GM23338 (cell line): ENCODE measurements at regions not wholly inside any gene's neighbourhood (a gene's known extent, or its start where the extent isn't known, plus 50 kb on each side); places are given as distances from the start of the nearest gene placed in this dataset.

Experiments used
- ATAC-seq: fragments of 200-7000 bp; cut with Tn5 transposase; 3 replicates; pipeline ENCODE4 v1.9.1; 2020
- DNase-seq: peaks from one replicate; pipeline ENCODE4 v3.0.0-alpha.2; 2015; ENCODE audit warnings: low spot score
- H2AFZ ChIP-seq: fragments of 200-600 bp; sonication (generic); 2 replicates; pipeline ENCODE4 v1.8.0; 2016; ENCODE audit warnings: antibody characterized with exemption, mild to moderate bottlenecking, moderate library complexity
- H3F3A ChIP-seq: fragments of 200-600 bp; sonication (generic); replicated peaks from 2 replicates; pipeline ENCODE4 v1.8.0; 2017; ENCODE audit warnings: antibody characterized with exemption, mixed run types, low read depth
- H3K27ac ChIP-seq: fragments of 200-600 bp; sonication (generic); 2 replicates; pipeline ENCODE4 v1.6.1; 2016; ENCODE audit warnings: low read depth
- H3K27me3 ChIP-seq: fragments of 200-600 bp; sonication (generic); 2 replicates; pipeline ENCODE4 v1.8.0; 2016; ENCODE audit warnings: mild to moderate bottlenecking, mixed run types, moderate library complexity; ENCODE audit not compliant: insufficient read depth
- H3K36me3 ChIP-seq: fragments of 200-600 bp; sonication (generic); 2 replicates; pipeline ENCODE4 v1.8.0; 2016; ENCODE audit warnings: mild to moderate bottlenecking; ENCODE audit not compliant: insufficient read depth
- H3K4me1 ChIP-seq: fragments of 200-600 bp; sonication (generic); 2 replicates; pipeline ENCODE4 v1.8.0; 2016; ENCODE audit warnings: mild to moderate bottlenecking, moderate library complexity; ENCODE audit not compliant: insufficient read depth
- H3K4me2 ChIP-seq: fragments of 200-600 bp; sonication (generic); 2 replicates; pipeline ENCODE4 v1.7.1; 2017; ENCODE audit warnings: mixed run types
- H3K4me3 ChIP-seq: fragments of 200-600 bp; sonication (generic); 2 replicates; pipeline ENCODE4 v1.6.1; 2016; ENCODE audit warnings: mixed run types
- H3K79me2 ChIP-seq: fragments of 200-600 bp; sonication (generic); replicated peaks from 2 replicates; pipeline ENCODE4 v1.8.0; 2017; ENCODE audit warnings: mild to moderate bottlenecking; ENCODE audit not compliant: insufficient read depth
- H3K9me2 ChIP-seq: fragments of 200-600 bp; sonication (generic); 2 replicates; pipeline ENCODE4 v1.8.0; 2017; ENCODE audit not compliant: insufficient read depth
- H4K20me1 ChIP-seq: fragments of 200-600 bp; sonication (generic); replicated peaks from 2 replicates; pipeline ENCODE4 v1.8.0; 2017; ENCODE audit warnings: mild to moderate bottlenecking; ENCODE audit not compliant: insufficient read depth
- H3K27ac Mint-ChIP-seq: 2 replicates; pipeline ENCODE4 v1.8.0; 2020; ENCODE audit warnings: inconsistent platforms, mild to moderate bottlenecking, moderate library complexity, mixed read lengths
- H3K27me3 Mint-ChIP-seq: 3 replicates; pipeline ENCODE4 v1.8.0; 2022; ENCODE audit warnings: low read depth, mild to moderate bottlenecking, moderate library complexity, mixed read lengths, inconsistent platforms; ENCODE audit not compliant: insufficient read depth, poor library complexity
- H3K36me3 Mint-ChIP-seq: 3 replicates; pipeline ENCODE4 v1.8.0; 2021; ENCODE audit warnings: low read depth, mild to moderate bottlenecking, inconsistent platforms, moderate library complexity, mixed read lengths
- H3K4me1 Mint-ChIP-seq: 3 replicates; pipeline ENCODE4 v1.8.0; 2020; ENCODE audit warnings: mild to moderate bottlenecking, inconsistent platforms, mixed read lengths
- H3K4me3 Mint-ChIP-seq: 3 replicates; pipeline ENCODE4 v1.8.0; 2021; ENCODE audit warnings: moderate library complexity, mild to moderate bottlenecking, inconsistent platforms, mixed read lengths
- H3K9me3 Mint-ChIP-seq: 3 replicates; pipeline ENCODE4 v1.8.0; 2020; ENCODE audit warnings: moderate library complexity, mild to moderate bottlenecking, inconsistent platforms, mixed read lengths
- CREB1 ChIP-seq: fragments of 250-450 bp; sonication (Bioruptor Pico); IDR thresholded peaks from 2 replicates; pipeline ENCODE4 v1.5.0; 2020; ENCODE audit warnings: low read depth, mild to moderate bottlenecking, moderate library complexity
- EZH2 ChIP-seq: fragments of 200-600 bp; sonication (generic); IDR thresholded peaks from one replicate; pipeline ENCODE4 v1.8.0; 2017; ENCODE audit warnings: antibody characterized with exemption, mild to moderate bottlenecking, low read depth; ENCODE audit not compliant: unreplicated experiment
- EZH2phosphoT487 ChIP-seq: fragments of 200-600 bp; sonication (generic); IDR thresholded peaks from one replicate; pipeline ENCODE4 v1.8.1; 2018; ENCODE audit warnings: antibody characterized with exemption; ENCODE audit not compliant: unreplicated experiment
- JUNB ChIP-seq: IDR thresholded peaks from one replicate; pipeline ENCODE4 v1.6.1; 2016; ENCODE audit warnings: antibody characterized with exemption; ENCODE audit not compliant: unreplicated experiment
- NANOG ChIP-seq: IDR thresholded peaks from 2 replicates; pipeline ENCODE4 v1.6.1; 2016; ENCODE audit warnings: antibody characterized with exemption, borderline replicate concordance
- POLR2AphosphoS5 ChIP-seq: IDR thresholded peaks from 2 replicates; pipeline ENCODE4 v1.6.1; 2016; ENCODE audit warnings: antibody characterized with exemption, low read depth
- STAT1 ChIP-seq: IDR thresholded peaks from one replicate; pipeline ENCODE4 v1.6.1; 2016; ENCODE audit warnings: antibody characterized with exemption; ENCODE audit not compliant: unreplicated experiment
- ZNF114 ChIP-seq: fragments of 250-450 bp; sonication (Bioruptor Pico); IDR thresholded peaks from 2 replicates; pipeline ENCODE4 v1.5.0; 2020; ENCODE audit warnings: mild to moderate bottlenecking, moderate library complexity
- ZNF331 ChIP-seq: fragments of 250-450 bp; sonication (Bioruptor Pico); IDR thresholded peaks from 2 replicates; pipeline ENCODE4 v1.5.0; 2020; ENCODE audit warnings: low read depth, mild to moderate bottlenecking, moderate library complexity
- TF ChIP-seq, protein P1 (sequence below): IDR thresholded peaks from 2 replicates; pipeline ENCODE4 v1.6.1; 2016; ENCODE audit warnings: antibody characterized with exemption
- TF ChIP-seq, protein P2 (sequence below), 2 experiments: fragments of 200-600 bp in 1 of 2; sonication (generic) in 1 of 2; conservative IDR thresholded peaks; 2 replicates each; pipeline versions ENCODE4 v1.5.1 to v1.6.1; 2016 to 2017; ENCODE audit warnings: antibody characterized with exemption in 2 of 2, low read depth in 2 of 2, mild to moderate bottlenecking in 2 of 2, moderate library complexity in 1 of 2
- TF ChIP-seq, protein P3 (sequence below): IDR thresholded peaks from one replicate; pipeline ENCODE4 v1.6.1; 2018; ENCODE audit warnings: antibody characterized with exemption; ENCODE audit not compliant: unreplicated experiment
- TF ChIP-seq, protein P4 (sequence below): fragments of 250-450 bp; sonication (Bioruptor Pico); IDR thresholded peaks from 2 replicates; pipeline ENCODE4 v1.5.0; 2020; ENCODE audit warnings: mild to moderate bottlenecking, moderate library complexity

DNA sequence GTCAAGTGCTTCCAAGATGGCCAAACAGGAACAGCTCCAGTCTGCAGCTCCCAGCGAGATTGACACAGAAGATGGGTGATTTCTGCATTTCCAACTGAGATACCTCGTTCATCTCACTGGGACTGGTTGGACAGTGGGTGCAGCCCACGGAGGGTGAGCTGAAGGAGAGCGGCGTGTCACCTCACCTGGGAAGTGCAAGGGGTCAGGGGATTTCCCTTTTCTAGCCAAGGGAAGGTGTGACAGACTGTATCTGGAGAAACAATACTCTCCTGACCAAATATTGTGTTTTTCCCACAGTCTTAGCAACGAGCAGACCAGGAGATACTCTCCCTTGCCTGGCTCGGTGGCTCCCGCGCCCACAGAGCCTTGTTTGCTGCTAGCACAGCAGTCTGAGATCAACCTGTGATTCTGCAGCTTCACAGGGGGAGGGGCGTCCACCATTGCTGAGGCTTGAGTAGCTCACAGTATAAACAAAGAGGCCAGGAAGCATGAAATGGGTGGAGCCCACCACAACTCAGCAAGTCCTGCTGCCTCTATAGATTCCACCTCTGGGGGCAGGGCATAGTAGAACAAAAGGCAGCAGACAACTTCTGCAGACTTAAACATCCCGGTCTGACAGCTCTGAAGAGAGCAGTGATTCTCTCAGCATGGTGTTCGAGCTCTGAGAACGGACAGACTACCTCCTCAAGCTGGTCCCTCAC lies 293.5 kb upstream of the SUCLG2 start:
- H3K27me3 Mint-ChIP-seq: peaks cover 2% of the 10 kb centered on the region
- Histone ChIP-seq H3K27ac (no peak overlapping the region), H3K4me1 (0 out of 2 replicates have a peak, but pooled peaks cover 4% of the 10 kb centered on the region), H3K79me2 (no peaks in the 10 kb centered on the region), H3F3A (no peaks in the 10 kb centered on the region), H4K20me1 (no peaks in the 10 kb centered on the region), H3K27me3 (no peaks in the 10 kb centered on the region), H3K36me3 (no peaks in the 10 kb centered on the region), H3K4me3 (no peak overlapping the region), H3K9me2 (no peaks in the 10 kb centered on the region), H2AFZ (peak overlapping the region; percentile 94), H3K4me2 (peak overlapping the region; percentile 62)
- peaks cover 12% of the 10 kb centered on the region for H3K4me1 Mint-ChIP-seq
- peak overlapping the region; percentile 84 for H3K27ac Mint-ChIP-seq
- H3K4me3 Mint-ChIP-seq: no peak overlapping the region
- TF ChIP-seq, protein P1, sequence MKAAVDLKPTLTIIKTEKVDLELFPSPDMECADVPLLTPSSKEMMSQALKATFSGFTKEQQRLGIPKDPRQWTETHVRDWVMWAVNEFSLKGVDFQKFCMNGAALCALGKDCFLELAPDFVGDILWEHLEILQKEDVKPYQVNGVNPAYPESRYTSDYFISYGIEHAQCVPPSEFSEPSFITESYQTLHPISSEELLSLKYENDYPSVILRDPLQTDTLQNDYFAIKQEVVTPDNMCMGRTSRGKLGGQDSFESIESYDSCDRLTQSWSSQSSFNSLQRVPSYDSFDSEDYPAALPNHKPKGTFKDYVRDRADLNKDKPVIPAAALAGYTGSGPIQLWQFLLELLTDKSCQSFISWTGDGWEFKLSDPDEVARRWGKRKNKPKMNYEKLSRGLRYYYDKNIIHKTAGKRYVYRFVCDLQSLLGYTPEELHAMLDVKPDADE: no peak
- TF ChIP-seq EZH2phosphoT487 (no peak), EZH2 (no peak), JUNB (no peak), CREB1 (CRISPR knock-in tag) (no peak), NANOG (no peak), POLR2AphosphoS5 (no peak), ZNF331 (no peak), ZNF114 (CRISPR knock-in tag) (no peak), STAT1 (no peak)
- TF ChIP-seq, protein P2, sequence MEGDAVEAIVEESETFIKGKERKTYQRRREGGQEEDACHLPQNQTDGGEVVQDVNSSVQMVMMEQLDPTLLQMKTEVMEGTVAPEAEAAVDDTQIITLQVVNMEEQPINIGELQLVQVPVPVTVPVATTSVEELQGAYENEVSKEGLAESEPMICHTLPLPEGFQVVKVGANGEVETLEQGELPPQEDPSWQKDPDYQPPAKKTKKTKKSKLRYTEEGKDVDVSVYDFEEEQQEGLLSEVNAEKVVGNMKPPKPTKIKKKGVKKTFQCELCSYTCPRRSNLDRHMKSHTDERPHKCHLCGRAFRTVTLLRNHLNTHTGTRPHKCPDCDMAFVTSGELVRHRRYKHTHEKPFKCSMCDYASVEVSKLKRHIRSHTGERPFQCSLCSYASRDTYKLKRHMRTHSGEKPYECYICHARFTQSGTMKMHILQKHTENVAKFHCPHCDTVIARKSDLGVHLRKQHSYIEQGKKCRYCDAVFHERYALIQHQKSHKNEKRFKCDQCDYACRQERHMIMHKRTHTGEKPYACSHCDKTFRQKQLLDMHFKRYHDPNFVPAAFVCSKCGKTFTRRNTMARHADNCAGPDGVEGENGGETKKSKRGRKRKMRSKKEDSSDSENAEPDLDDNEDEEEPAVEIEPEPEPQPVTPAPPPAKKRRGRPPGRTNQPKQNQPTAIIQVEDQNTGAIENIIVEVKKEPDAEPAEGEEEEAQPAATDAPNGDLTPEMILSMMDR (conservative IDR thresholded peaks at IDR 0.05; ENCODE audit: low read depth in 2 of 2): no peak
- TF ChIP-seq, protein P3, sequence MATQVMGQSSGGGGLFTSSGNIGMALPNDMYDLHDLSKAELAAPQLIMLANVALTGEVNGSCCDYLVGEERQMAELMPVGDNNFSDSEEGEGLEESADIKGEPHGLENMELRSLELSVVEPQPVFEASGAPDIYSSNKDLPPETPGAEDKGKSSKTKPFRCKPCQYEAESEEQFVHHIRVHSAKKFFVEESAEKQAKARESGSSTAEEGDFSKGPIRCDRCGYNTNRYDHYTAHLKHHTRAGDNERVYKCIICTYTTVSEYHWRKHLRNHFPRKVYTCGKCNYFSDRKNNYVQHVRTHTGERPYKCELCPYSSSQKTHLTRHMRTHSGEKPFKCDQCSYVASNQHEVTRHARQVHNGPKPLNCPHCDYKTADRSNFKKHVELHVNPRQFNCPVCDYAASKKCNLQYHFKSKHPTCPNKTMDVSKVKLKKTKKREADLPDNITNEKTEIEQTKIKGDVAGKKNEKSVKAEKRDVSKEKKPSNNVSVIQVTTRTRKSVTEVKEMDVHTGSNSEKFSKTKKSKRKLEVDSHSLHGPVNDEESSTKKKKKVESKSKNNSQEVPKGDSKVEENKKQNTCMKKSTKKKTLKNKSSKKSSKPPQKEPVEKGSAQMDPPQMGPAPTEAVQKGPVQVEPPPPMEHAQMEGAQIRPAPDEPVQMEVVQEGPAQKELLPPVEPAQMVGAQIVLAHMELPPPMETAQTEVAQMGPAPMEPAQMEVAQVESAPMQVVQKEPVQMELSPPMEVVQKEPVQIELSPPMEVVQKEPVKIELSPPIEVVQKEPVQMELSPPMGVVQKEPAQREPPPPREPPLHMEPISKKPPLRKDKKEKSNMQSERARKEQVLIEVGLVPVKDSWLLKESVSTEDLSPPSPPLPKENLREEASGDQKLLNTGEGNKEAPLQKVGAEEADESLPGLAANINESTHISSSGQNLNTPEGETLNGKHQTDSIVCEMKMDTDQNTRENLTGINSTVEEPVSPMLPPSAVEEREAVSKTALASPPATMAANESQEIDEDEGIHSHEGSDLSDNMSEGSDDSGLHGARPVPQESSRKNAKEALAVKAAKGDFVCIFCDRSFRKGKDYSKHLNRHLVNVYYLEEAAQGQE: no peak
- TF ChIP-seq, protein P4, sequence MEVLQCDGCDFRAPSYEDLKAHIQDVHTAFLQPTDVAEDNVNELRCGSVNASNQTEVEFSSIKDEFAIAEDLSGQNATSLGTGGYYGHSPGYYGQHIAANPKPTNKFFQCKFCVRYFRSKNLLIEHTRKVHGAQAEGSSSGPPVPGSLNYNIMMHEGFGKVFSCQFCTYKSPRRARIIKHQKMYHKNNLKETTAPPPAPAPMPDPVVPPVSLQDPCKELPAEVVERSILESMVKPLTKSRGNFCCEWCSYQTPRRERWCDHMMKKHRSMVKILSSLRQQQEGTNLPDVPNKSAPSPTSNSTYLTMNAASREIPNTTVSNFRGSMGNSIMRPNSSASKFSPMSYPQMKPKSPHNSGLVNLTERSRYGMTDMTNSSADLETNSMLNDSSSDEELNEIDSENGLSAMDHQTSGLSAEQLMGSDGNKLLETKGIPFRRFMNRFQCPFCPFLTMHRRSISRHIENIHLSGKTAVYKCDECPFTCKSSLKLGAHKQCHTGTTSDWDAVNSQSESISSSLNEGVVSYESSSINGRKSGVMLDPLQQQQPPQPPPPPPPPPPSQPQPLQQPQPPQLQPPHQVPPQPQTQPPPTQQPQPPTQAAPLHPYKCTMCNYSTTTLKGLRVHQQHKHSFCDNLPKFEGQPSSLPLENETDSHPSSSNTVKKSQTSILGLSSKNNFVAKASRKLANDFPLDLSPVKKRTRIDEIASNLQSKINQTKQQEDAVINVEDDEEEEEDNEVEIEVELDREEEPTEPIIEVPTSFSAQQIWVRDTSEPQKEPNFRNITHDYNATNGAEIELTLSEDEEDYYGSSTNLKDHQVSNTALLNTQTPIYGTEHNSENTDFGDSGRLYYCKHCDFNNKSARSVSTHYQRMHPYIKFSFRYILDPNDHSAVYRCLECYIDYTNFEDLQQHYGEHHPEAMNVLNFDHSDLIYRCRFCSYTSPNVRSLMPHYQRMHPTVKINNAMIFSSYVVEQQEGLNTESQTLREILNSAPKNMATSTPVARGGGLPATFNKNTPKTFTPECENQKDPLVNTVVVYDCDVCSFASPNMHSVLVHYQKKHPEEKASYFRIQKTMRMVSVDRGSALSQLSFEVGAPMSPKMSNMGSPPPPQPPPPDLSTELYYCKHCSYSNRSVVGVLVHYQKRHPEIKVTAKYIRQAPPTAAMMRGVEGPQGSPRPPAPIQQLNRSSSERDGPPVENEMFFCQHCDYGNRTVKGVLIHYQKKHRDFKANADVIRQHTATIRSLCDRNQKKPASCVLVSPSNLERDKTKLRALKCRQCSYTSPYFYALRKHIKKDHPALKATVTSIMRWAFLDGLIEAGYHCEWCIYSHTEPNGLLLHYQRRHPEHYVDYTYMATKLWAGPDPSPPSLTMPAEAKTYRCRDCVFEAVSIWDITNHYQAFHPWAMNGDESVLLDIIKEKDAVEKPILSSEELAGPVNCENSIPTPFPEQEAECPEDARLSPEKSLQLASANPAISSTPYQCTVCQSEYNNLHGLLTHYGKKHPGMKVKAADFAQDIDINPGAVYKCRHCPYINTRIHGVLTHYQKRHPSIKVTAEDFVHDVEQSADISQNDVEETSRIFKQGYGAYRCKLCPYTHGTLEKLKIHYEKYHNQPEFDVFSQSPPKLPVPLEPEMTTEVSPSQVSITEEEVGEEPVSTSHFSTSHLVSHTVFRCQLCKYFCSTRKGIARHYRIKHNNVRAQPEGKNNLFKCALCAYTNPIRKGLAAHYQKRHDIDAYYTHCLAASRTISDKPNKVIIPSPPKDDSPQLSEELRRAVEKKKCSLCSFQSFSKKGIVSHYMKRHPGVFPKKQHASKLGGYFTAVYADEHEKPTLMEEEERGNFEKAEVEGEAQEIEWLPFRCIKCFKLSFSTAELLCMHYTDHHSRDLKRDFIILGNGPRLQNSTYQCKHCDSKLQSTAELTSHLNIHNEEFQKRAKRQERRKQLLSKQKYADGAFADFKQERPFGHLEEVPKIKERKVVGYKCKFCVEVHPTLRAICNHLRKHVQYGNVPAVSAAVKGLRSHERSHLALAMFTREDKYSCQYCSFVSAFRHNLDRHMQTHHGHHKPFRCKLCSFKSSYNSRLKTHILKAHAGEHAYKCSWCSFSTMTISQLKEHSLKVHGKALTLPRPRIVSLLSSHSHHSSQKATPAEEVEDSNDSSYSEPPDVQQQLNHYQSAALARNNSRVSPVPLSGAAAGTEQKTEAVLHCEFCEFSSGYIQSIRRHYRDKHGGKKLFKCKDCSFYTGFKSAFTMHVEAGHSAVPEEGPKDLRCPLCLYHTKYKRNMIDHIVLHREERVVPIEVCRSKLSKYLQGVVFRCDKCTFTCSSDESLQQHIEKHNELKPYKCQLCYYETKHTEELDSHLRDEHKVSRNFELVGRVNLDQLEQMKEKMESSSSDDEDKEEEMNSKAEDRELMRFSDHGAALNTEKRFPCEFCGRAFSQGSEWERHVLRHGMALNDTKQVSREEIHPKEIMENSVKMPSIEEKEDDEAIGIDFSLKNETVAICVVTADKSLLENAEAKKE: no peak
- peaks cover 5% of the 10 kb centered on the region; the same call in 1 of the 3 replicates for H3K36me3 Mint-ChIP-seq
- H3K9me3 Mint-ChIP-seq: peaks cover 12% of the 10 kb centered on the region; the same call in 1 of the 3 replicates
- ATAC-seq (peak; percentile 77), DNase-seq (peak; percentile 73)
